ENCODE measurements at regions not wholly inside any gene's neighbourhood (a gene's known extent, or its start where the extent isn't known, plus 50 kb on each side); places are given as distances from the start of the nearest gene placed in this dataset.

DNA sequence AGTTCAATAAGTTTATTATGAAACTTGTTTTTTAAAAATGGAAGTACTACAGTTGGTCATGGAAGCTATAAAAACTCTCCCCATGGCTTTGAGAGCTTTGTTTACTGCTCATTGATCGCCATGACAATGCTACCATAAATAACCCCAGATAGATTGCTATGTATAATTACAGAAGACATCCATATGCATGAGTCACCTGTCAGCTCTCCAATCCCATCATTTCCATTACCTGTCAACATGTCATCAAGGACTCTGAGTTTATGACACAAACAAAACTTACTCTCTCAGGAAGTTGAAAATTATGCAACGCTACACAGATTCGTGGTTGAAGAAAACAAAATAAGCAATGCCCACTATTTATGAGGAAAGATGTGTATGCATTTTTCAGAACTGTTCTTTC, 144.4 kb downstream of the SEC23A start:
- Histone ChIP-seq H3K27ac (ENCODE audit: low read length) (no peak overlapping the region), H3K4me3 (ENCODE audit: control insufficient read depth in 1 of 2, extremely low read depth in 1 of 2, low read length in 1 of 2) (no peak overlapping the region), H3K27me3 (replicated peaks in 1 of 2; ENCODE audit: control insufficient read depth in 2 of 2, extremely low read depth in 1 of 2, insufficient read depth in 2 of 2, low read length in 1 of 2) (no peaks in the 10 kb centered on the region), H3K4me1 (ENCODE audit: control insufficient read depth in 1 of 2, extremely low read depth in 1 of 2, insufficient read depth in 2 of 2, low read length in 2 of 2) (no peaks in the 10 kb centered on the region), H3K36me3 (ENCODE audit: control insufficient read depth in 2 of 2, extremely low read depth in 1 of 2, insufficient read depth in 1 of 2, low read length in 1 of 2) (no peaks in the 10 kb centered on the region), H3K9me3 (no peaks in the 10 kb centered on the region)
- no peak overlapping the region for H3K27ac Mint-ChIP-seq
- H3K27me3 Mint-ChIP-seq, result peaks cover 6 to 10% of the 10 kb centered on the region in 2 donors
- no peaks in the 10 kb centered on the region for H3K36me3 Mint-ChIP-seq
- ChIA-PET CTCF (no interaction called here), POLR2A (no interaction called here)
- no peaks in the 10 kb centered on the region for H3K9me3 Mint-ChIP-seq
- no CpG with 5 or more reads among the region's 3 CpGs for WGBS (ENCODE audit: insufficient coverage)
- ATAC-seq (replicated peaks in 1 of 4) (no peak), DNase-seq (no peak)
- H3K4me1 Mint-ChIP-seq, result no peaks in the 10 kb centered on the region
- no peak overlapping the region for H3K4me3 Mint-ChIP-seq

DNA sequence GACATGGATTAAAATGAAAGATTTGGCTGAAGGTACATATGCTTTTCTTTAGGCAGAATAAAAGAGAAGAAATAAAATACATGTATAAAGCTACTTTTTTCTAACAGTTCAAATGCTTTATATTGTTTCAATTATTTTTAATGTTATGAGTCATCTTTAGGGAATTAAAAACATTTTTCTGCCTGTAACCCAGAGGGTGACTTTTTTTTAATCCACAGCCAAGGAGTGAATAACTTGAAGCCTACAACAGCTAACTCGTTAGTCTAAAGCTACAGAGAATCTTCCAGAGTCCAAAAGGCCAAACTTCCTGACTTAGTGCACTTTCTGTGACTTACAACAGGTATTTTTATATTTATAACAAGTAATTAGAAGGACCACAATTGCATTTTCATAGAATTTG, 151.6 kb downstream of the SEC23A start:
- no peak for ATAC-seq (replicated peaks in 1 of 4)
- Mint-ChIP-seq H3K36me3 (no peaks in the 10 kb centered on the region), H3K9me3 (no peaks in the 10 kb centered on the region), H3K4me1 (no peaks in the 10 kb centered on the region), H3K4me3 (no peak overlapping the region), H3K27ac (no peak overlapping the region), H3K27me3 (peaks cover 10 to 11% of the 10 kb centered on the region in 2 donors)
- H3K27me3 ChIP-seq (replicated peaks in 1 of 2; ENCODE audit: control insufficient read depth in 2 of 2, extremely low read depth in 1 of 2, insufficient read depth in 2 of 2, low read length in 1 of 2), result no peaks in the 10 kb centered on the region
- no peak overlapping the region for H3K4me3 ChIP-seq (ENCODE audit: control insufficient read depth in 1 of 2, extremely low read depth in 1 of 2, low read length in 1 of 2)
- ChIA-PET CTCF (no interaction called here), POLR2A (no interaction called here)
- H3K36me3 ChIP-seq (ENCODE audit: control insufficient read depth in 2 of 2, extremely low read depth in 1 of 2, insufficient read depth in 1 of 2, low read length in 1 of 2), result no peaks in the 10 kb centered on the region
- DNase-seq, result no peak
- H3K4me1 ChIP-seq (ENCODE audit: control insufficient read depth in 1 of 2, extremely low read depth in 1 of 2, insufficient read depth in 2 of 2, low read length in 2 of 2), result no peaks in the 10 kb centered on the region
- H3K27ac ChIP-seq (ENCODE audit: low read length), result no peak overlapping the region
- H3K9me3 ChIP-seq, result no peaks in the 10 kb centered on the region
- WGBS (ENCODE audit: insufficient coverage), result no CpG with 5 or more reads among the region's 1 CpG

DNA sequence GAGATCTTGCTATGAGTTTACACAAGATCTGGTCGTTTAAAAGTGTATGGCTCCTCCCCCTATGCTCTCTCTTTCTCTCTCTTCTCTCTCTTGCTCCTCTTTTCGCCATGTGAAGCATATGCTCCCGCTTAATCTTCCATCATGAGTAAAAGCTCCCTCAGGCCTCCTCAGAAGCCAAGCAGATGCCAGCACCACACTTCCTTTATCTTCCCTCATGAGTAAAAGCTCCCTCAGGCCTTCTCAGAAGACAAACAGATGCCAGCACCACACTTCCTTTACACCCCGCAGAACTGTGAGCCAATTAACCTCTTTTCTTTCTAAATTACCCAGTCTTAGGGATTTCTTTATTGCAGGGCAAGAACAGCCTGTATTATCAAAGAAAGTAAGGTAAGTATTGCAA, 152.4 kb downstream of the SEC23A start:
- no peak overlapping the region for H3K4me3 Mint-ChIP-seq
- no peak overlapping the region for H3K27ac Mint-ChIP-seq
- H3K27me3 Mint-ChIP-seq, result peaks cover 7 to 11% of the 10 kb centered on the region in 2 donors
- H3K4me1 Mint-ChIP-seq, result no peaks in the 10 kb centered on the region
- no peak for ATAC-seq (replicated peaks in 1 of 4)
- Histone ChIP-seq H3K4me1 (ENCODE audit: control insufficient read depth in 1 of 2, extremely low read depth in 1 of 2, insufficient read depth in 2 of 2, low read length in 2 of 2) (no peaks in the 10 kb centered on the region), H3K27me3 (replicated peaks in 1 of 2; ENCODE audit: control insufficient read depth in 2 of 2, extremely low read depth in 1 of 2, insufficient read depth in 2 of 2, low read length in 1 of 2) (no peaks in the 10 kb centered on the region), H3K9me3 (no peaks in the 10 kb centered on the region), H3K27ac (ENCODE audit: low read length) (no peak overlapping the region), H3K4me3 (ENCODE audit: control insufficient read depth in 1 of 2, extremely low read depth in 1 of 2, low read length in 1 of 2) (no peak overlapping the region), H3K36me3 (ENCODE audit: control insufficient read depth in 2 of 2, extremely low read depth in 1 of 2, insufficient read depth in 1 of 2, low read length in 1 of 2) (no peaks in the 10 kb centered on the region)
- WGBS (ENCODE audit: insufficient coverage), result 81% methylated on average over 2 of the region's 4 CpGs
- no peaks in the 10 kb centered on the region for H3K9me3 Mint-ChIP-seq
- no peak for DNase-seq
- ChIA-PET POLR2A (no interaction called here), CTCF (no interaction called here)
- no peaks in the 10 kb centered on the region for H3K36me3 Mint-ChIP-seq

DNA sequence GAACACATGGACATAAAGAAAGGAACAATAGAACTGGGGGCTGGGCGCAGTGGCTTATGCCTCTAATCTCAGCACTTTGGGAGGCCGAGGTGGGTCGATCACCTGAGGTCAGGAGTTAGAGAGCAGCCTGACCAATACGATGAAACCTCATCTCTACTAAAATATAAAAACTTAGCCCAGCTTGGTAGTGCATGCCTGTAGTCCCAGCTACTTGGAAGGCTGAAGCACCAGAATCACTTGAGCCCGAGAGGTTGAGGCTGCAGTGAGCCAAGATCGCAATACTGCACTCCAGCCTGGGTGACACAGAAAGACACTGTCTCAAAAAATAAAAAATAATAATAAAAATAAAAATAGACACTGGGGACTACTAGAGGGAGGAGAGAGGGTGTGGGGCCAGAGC, 154.5 kb downstream of the SEC23A start:
- Mint-ChIP-seq H3K36me3 (no peaks in the 10 kb centered on the region), H3K4me3 (no peak overlapping the region)
- ATAC-seq (replicated peaks in 1 of 4), result no peak

DNA sequence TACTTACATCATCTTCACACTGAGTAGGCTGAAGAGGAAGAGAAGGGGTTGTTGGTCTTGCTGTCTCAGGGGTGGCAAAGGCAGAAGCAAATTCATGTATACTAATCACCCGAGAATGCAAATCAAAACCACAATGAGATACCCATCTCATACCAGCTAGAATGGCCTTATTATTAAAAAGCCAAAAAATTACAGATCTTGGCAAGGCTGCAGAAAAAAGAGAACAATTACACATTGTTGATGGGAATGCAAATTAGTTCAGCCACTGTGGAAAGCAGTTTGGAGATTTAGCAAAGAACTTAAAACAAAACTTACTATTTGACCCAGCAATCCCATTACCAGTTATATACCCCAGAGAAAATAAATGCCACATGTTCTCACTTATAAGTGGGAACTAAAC, 154.9 kb downstream of the SEC23A start:
- H3K27ac Mint-ChIP-seq, result no peak overlapping the region
- POLR2A ChIA-PET, result no interaction called here
- H3K4me1 Mint-ChIP-seq, result no peaks in the 10 kb centered on the region
- H3K36me3 ChIP-seq (ENCODE audit: control insufficient read depth in 2 of 2, extremely low read depth in 1 of 2, insufficient read depth in 1 of 2, low read length in 1 of 2), result no peaks in the 10 kb centered on the region
- no peaks in the 10 kb centered on the region for H3K9me3 ChIP-seq
- ATAC-seq (replicated peaks in 1 of 4) (no peak), DNase-seq (no peak)
- H3K4me1 ChIP-seq (ENCODE audit: control insufficient read depth in 1 of 2, extremely low read depth in 1 of 2, insufficient read depth in 2 of 2, low read length in 2 of 2), result no peaks in the 10 kb centered on the region
- H3K27me3 Mint-ChIP-seq, result peaks cover 0 to 5% of the 10 kb centered on the region in 2 donors
- H3K27me3 ChIP-seq (replicated peaks in 1 of 2; ENCODE audit: control insufficient read depth in 2 of 2, extremely low read depth in 1 of 2, insufficient read depth in 2 of 2, low read length in 1 of 2), result peaks cover 0 to 3% of the 10 kb centered on the region in 2 experiments
- H3K4me3 ChIP-seq (ENCODE audit: control insufficient read depth in 1 of 2, extremely low read depth in 1 of 2, low read length in 1 of 2), result no peak overlapping the region
- H3K27ac ChIP-seq (ENCODE audit: low read length), result no peak overlapping the region
- no peaks in the 10 kb centered on the region for H3K9me3 Mint-ChIP-seq
- H3K36me3 Mint-ChIP-seq, result no peaks in the 10 kb centered on the region
- no peak overlapping the region for H3K4me3 Mint-ChIP-seq
- CTCF ChIA-PET, result no interaction called here
- no CpG with 5 or more reads among the region's 1 CpG for WGBS (ENCODE audit: insufficient coverage)

More for the DNA sequence above, 154.5 kb downstream of the SEC23A start:
- CTCF ChIA-PET, result no interaction called here
- Mint-ChIP-seq H3K27ac (no peak overlapping the region), H3K9me3 (no peaks in the 10 kb centered on the region), H3K4me1 (no peaks in the 10 kb centered on the region), H3K27me3 (peaks cover 0 to 5% of the 10 kb centered on the region in 2 donors)
- Histone ChIP-seq H3K4me1 (ENCODE audit: control insufficient read depth in 1 of 2, extremely low read depth in 1 of 2, insufficient read depth in 2 of 2, low read length in 2 of 2) (no peaks in the 10 kb centered on the region), H3K27me3 (replicated peaks in 1 of 2; ENCODE audit: control insufficient read depth in 2 of 2, extremely low read depth in 1 of 2, insufficient read depth in 2 of 2, low read length in 1 of 2) (no peaks in the 10 kb centered on the region), H3K27ac (ENCODE audit: low read length) (no peak overlapping the region), H3K9me3 (no peaks in the 10 kb centered on the region), H3K4me3 (ENCODE audit: control insufficient read depth in 1 of 2, extremely low read depth in 1 of 2, low read length in 1 of 2) (no peak overlapping the region), H3K36me3 (ENCODE audit: control insufficient read depth in 2 of 2, extremely low read depth in 1 of 2, insufficient read depth in 1 of 2, low read length in 1 of 2) (no peaks in the 10 kb centered on the region)
- POLR2A ChIA-PET, result no interaction called here
- WGBS (ENCODE audit: insufficient coverage), result no CpG with 5 or more reads among the region's 6 CpGs
- no peak for DNase-seq

DNA sequence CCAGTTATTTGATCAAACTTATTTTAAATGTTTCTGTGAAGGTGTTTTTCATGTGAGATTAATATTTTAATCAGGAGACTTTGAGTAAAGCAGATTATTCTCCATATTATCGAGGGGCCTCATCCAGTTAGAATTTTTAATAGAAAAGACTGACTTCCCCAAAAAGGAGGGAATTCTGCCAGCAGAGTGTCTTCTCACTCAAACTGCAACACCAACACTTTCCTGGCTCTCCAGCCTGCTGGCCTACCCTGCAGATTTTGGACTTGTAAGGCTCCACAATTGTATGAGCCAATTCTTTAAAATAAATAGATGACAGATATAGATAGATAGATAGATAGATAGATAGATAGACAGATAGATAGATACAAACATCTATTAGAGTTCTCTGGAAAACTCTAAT, 155.7 kb downstream of the SEC23A start:
- DNase-seq, result no peak
- no peaks in the 10 kb centered on the region for H3K9me3 Mint-ChIP-seq
- H3K4me1 Mint-ChIP-seq, result no peaks in the 10 kb centered on the region
- H3K27ac Mint-ChIP-seq, result no peak overlapping the region
- no peaks in the 10 kb centered on the region for H3K4me1 ChIP-seq (ENCODE audit: control insufficient read depth in 1 of 2, extremely low read depth in 1 of 2, insufficient read depth in 2 of 2, low read length in 2 of 2)
- WGBS (ENCODE audit: insufficient coverage), result no CpG with 5 or more reads among the region's 1 CpG
- H3K4me3 ChIP-seq (ENCODE audit: control insufficient read depth in 1 of 2, extremely low read depth in 1 of 2, low read length in 1 of 2), result no peak overlapping the region
- no peak overlapping the region for H3K27ac ChIP-seq (ENCODE audit: low read length)
- H3K27me3 Mint-ChIP-seq, result peaks cover 0 to under 1% of the 10 kb centered on the region in 2 donors
- H3K36me3 ChIP-seq (ENCODE audit: control insufficient read depth in 2 of 2, extremely low read depth in 1 of 2, insufficient read depth in 1 of 2, low read length in 1 of 2), result no peaks in the 10 kb centered on the region
- H3K9me3 ChIP-seq, result no peaks in the 10 kb centered on the region
- CTCF ChIA-PET, result no interaction called here
- H3K27me3 ChIP-seq (replicated peaks in 1 of 2; ENCODE audit: control insufficient read depth in 2 of 2, extremely low read depth in 1 of 2, insufficient read depth in 2 of 2, low read length in 1 of 2), result peaks cover 0 to 3% of the 10 kb centered on the region in 2 experiments
- no peak overlapping the region for H3K4me3 Mint-ChIP-seq
- no peaks in the 10 kb centered on the region for H3K36me3 Mint-ChIP-seq
- POLR2A ChIA-PET, result no interaction called here
- no peak for ATAC-seq (replicated peaks in 1 of 4)

DNA sequence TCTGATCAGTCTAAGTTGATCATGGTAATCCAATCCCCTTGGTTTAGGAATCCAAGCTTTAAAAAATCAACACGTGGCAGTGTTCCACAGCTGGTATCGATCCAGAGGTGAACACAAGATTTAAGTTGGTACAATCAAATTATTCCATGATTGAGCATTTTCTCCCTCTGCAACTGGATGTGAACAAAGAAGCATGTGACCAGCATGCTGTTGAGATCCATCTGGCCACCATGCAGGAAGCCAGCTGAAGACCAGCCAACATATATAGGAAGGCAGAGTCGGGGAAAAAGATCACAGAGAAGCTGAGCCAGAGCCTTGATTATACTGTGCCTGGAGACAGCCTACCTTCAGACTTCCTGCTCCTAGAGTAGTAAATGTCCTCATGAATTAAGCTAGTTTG, 158.3 kb downstream of the SEC23A start:
- Histone ChIP-seq H3K9me3 (no peaks in the 10 kb centered on the region), H3K27ac (ENCODE audit: low read length) (no peak overlapping the region), H3K4me3 (ENCODE audit: control insufficient read depth in 1 of 2, extremely low read depth in 1 of 2, low read length in 1 of 2) (no peak overlapping the region), H3K27me3 (replicated peaks in 1 of 2; ENCODE audit: control insufficient read depth in 2 of 2, extremely low read depth in 1 of 2, insufficient read depth in 2 of 2, low read length in 1 of 2) (peaks cover 0 to 3% of the 10 kb centered on the region in 2 experiments), H3K36me3 (ENCODE audit: control insufficient read depth in 2 of 2, extremely low read depth in 1 of 2, insufficient read depth in 1 of 2, low read length in 1 of 2) (no peaks in the 10 kb centered on the region), H3K4me1 (ENCODE audit: control insufficient read depth in 1 of 2, extremely low read depth in 1 of 2, insufficient read depth in 2 of 2, low read length in 2 of 2) (no peaks in the 10 kb centered on the region)
- Mint-ChIP-seq H3K4me3 (no peak overlapping the region), H3K27ac (no peak overlapping the region), H3K36me3 (no peaks in the 10 kb centered on the region), H3K4me1 (no peaks in the 10 kb centered on the region), H3K27me3 (no peaks in the 10 kb centered on the region), H3K9me3 (no peaks in the 10 kb centered on the region)
- POLR2A ChIA-PET, result no interaction called here
- ATAC-seq (replicated peaks in 1 of 4), result no peak
- WGBS (ENCODE audit: insufficient coverage), result 83% methylated on average over 1 of the region's 3 CpGs
- CTCF ChIA-PET, result no interaction called here
- DNase-seq, result no peak
